GM18867 (cell line): ENCODE measurements at regions not wholly inside any gene's neighbourhood (a gene's known extent, or its start where the extent isn't known, plus 50 kb on each side); places are given as distances from the start of the nearest gene placed in this dataset.
"Not testable (repeated sequence)": the region's sequence is repeated elsewhere in the genome, so short reads cannot be mapped to it uniquely, and the experiment has no call there.

Experiments used
- ATAC-seq: cut with Tn5 transposase; IDR thresholded peaks from one replicate; pipeline ENCODE4 v1.9.1; 2021; ENCODE audit warnings: mild to moderate bottlenecking, moderate library complexity; ENCODE audit not compliant: unreplicated experiment

DNA sequence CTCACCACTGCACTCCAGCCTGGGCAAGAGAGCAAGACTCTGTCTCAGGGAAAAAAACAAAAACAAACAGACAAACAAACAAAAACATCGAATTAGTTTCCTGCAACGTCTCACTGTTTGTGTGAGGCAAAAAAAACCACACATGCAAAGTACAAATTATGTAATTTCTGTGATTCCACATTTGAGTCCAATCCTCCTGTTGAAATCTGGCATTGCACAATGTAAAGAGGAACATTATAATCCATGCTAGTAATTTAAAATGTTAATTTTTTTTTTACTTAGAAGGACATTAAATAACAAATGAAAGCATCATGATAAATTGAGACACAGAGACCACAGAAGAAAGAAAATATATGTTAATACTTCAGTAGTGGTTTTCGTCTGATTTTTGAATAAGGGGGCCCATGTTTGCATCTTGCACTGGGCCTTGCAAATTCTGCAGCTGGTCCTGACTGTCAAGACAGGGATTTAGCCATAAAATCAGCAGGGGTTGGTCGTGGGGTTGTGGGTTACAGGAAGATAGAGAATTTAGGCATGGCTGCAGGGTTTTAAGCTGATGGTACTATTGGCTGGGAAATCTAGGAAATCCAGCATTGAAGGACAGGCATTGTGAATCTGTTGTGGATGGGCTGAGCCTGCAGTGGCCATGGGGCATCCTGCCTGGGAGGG is 102.6 kb upstream of the ALDH3B2 start:
- no peak for ATAC-seq

- not testable (repeated sequence) for ATAC-seq
Measured at GRCh38 chr11:67774175-67774574, 99.8 kb upstream of the ALDH3B2 start.

DNA sequence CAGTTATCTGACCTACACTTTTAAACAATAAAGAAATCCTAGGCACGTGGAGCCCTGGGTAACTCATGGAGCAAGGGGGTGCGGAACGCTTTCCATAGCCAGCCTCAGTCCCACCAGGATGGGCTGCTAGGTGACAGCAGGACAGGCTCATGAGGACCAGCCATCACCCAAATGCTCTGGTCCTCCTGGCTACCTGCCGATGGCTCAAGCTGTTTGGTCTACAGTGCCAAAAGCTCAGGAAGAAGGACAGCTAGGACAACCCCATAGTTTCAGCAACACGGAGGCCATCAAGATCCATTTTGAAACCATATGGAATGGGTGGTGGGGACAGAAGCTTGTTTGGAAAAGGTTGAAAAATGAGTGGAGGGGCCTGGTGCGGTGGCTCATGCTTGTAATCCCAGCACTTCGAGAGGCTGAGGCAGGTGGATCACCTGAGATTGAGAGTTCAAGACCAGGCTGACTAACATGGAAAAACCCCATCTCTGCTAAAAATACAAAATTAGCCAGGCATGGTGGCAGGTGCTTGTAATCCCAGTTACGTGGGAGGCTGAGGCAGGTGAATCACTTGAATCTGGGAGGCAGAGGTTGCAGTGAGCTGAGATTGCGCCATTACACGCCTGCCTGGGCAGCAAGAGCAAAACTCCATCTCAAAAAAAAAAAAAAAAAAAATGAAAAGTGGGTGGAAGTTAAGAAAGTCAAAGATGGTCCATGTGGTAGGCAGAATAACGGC is 93.7 kb upstream of the ALDH3B2 start:
- ATAC-seq, result not testable (repeated sequence)

DNA sequence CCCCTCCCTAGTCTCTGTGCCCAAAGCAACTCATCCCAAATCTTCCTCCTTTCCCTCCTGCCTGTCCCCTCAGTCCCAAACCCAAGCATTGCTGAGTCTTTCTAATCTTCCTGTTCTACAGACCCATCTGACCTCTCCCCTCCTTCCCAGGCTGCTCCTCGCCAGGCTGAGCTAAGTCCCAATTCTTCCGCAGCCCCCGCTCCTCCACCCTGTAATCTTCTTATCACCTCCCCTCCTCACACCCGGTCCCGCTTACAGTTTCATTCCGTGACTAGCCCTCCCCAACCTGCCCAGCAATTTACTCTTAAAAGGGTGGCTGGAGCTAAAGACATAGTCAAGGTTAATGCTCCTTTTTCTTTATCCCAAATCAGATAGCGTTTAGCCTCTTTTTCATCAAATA is 86.8 kb upstream of the ALDH3B2 start:
- not testable (repeated sequence) for ATAC-seq

GRCh38 chr11:67759321-67759720 is 84.9 kb upstream of the ALDH3B2 start:
- ATAC-seq, result not testable (repeated sequence)

GRCh38 chr11:67758467-67758866 is 84.0 kb upstream of the ALDH3B2 start:
- ATAC-seq, result not testable (repeated sequence)

GRCh38 chr11:67758009-67758408 is 83.6 kb upstream of the ALDH3B2 start:
- ATAC-seq, result not testable (repeated sequence)

DNA sequence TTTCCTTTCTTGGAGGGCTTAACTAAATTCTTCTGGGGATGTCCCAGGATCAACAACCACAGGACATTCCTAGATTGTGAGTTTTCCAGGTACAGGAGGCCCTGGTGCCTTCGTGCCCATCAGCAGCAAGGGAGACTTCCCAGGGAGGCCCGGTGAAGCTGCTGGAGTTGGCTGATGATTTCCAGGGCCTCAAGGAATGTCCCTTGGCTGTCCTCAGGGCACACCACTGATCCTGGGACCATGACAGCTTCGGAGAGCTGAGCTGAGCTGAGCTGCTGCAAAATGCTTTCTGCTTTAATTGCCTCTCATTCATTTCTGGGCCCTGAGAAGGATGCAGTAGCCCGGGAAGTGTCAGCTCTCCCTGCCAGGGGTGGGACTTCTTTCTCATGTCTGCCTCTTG is 79.4 kb upstream of the ALDH3B2 start:
- not testable (repeated sequence) for ATAC-seq

DNA sequence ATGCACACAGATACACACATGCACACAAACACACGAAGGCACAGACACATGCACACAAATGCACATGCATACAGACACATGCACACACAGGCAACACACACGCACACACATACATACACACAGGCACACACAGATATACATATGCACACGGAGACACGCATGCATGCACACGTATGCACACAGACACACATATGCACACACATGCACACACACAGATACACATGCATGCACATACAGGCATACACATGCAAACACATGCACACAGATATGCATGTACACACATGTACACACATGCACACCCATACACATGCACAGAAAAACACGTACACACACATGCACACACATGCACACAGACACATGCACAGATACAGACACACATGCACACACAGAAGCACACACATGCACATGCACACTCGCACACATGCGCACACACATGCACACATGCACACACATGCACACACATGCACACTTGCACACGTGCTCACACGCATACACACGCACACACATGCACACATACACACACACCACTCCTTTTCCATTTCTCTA is 70.8 kb upstream of the ALDH3B2 start:
- ATAC-seq, result no peak

DNA sequence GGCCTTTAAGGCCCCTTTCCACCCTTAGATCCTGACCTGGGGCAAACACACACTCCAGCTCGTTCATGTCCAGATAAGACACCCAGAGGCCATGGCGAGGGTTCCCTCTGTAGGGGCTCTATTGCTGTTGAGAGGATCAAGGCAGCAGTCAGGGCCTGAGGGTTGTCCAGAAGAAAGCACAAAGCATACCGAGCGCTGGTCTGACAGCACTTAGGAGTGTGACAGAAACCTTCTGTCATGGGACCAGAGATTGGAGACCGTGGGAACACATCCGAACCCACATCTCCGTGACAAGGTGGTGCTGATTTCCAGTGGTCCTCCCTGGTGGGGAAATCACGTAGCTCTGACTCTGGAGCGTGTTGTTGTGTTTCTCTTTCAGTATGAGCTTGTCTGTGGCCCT is 69.8 kb upstream of the ALDH3B2 start:
- not testable (repeated sequence) for ATAC-seq

DNA sequence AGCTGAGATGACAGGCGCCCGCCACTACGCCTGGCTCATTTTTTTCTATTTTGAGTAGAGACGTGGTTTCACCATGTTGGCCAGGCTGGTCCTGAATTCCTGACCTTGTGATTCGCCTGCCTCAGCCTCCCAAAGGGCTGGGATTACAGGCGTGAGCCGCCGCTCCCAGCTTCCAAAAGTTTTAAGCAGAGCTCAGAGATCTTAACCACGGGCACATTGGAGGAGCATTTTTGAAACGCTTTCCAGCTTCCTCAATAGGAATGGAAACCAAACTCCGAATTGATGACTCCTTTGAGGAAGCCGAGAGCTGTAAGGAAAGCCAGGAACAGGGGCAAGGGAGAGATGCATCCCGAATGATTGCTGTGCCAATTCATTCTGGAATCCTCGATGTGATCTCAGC is 63.8 kb upstream of the ALDH3B2 start:
- not testable (repeated sequence) for ATAC-seq

DNA sequence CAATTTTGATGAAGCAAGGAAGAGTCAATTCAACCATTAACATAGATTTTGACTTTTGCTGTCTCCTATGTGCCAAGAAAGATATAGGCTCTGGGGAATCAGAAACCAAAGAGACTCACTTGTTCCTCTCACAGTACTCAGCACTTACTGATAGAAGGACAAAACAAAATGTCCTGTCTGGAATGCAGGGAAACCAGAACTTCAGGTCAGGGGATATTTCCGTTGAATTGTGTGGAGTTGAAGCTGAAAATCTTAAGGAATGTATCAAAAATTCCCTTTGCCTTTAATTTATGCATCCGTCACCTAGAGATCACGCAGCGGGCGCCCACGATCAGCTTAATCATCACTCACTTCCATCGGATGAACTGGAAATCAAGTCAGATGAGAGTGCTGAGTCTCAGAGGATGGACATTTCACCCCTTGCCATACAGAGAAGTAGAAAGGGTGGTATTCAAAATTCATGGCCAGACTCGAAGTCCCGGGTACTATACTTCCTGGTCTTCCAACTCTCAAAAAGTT is 63.2 kb upstream of the ALDH3B2 start:
- not testable (repeated sequence) for ATAC-seq

DNA sequence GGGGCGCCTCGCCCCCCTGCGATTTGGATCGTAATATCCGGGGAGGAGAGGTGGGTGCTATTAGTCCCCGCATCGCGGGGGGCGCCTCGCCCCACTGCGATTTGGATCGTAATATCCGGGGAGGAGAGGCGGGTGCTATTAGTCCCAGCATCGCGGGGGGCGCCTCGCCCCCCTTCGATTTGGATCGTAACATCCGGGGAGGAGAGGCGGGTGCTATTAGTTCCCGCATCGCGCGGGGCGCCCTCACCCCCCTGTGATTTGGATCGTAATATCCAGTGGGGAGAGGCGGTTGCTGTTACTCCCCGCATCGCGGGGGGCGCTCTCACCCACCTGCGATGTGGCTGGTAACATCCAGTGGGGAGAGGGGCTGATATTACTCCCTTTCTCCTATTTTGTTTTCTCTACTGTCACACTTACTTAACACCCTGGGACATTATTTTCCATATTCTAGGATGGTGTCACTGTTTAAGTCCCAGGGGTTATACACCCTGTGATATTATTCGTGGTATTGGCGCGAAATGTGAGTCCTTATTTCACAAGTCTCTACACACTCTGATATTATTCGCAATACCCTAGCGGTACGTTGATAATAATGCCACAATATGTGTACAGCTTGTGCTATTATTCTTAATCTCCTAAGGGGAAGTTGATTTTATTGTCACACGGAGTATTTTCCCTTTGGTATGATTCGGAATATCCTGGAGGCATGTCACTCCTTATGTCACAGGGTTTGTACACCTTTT is 57.8 kb upstream of the ALDH3B2 start:
- ATAC-seq, result no peak

GRCh38 chr11:67731583-67731982 is 57.2 kb upstream of the ALDH3B2 start:
- no peak for ATAC-seq

GRCh38 chr11:67728163-67728571 is 53.7 kb upstream of the ALDH3B2 start:
- ATAC-seq, result not testable (repeated sequence)

DNA sequence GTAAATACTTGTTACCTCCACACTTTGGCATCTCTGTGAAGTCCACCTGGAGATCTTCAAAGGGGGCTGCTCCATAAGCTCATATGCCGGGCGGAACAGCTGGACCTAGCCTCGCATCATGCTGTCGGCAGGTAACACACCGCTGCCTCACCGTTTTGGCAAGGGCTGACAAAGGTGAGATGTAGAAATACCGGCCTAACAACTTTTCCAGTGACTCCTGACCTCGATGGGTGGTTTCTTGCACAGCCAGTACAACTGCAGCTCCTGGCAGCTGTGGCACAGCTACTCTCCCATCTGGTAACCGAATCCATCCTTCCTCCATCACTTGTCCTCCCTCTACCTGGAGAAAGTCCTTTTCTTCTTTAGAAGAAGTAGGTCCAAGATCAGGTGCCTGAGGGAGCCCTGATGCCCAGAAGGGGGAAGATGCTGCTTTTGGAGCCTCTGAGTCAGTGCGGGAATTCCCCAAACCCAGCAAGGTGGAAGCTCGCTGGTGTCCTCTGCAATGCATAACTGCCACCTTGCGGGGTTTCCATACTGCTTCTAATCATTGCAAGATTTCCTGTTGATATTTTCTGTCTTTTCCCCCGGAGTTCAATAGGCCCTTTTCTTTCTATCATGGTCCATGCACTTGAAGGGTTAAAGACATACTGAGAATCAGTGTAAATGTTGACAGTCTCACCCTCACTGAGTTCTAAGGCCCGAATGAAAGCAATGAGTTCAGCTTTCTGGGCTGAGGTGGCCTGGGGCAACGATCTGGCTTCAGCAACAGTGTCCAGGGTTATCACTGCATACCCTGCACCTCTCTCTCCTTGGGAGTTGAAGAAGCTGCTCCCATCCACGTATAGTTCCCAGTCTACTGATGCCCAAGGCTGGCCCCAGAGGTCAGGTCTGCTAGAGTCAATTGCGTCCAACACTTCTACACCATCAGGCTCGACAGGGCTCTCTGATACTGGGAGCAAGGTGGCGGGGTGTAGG is 52.9 kb upstream of the ALDH3B2 start:
- ATAC-seq, result not testable (repeated sequence)
